ENCODE measurements at regions not wholly inside any gene's neighbourhood (a gene's known extent, or its start where the extent isn't known, plus 50 kb on each side); places are given as distances from the start of the nearest gene placed in this dataset.

DNA sequence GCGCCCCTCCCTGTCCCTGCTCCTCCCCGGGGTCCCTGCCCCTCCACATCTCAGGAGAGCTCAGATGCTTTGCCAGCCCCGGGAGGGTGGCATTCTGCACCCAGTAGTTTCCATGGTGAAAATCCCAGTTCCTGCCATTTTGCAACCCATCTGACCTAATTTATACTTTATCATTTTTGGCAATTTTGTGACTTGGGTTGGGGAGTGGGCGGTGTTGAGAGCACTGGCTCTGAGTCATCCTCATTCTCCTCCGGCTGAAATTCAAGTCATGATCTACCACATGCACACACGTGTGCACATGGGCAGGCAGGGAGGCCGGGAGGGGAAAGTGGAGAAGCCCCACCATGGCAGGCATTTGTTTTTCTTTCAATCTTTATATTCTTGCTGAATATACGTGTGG is 208.6 kb downstream of the URI1 start:
- ATAC-seq (ENCODE audit: low read depth) (no peak), DNase-seq (no peak)
- Mint-ChIP-seq H3K4me1 (no peaks in the 10 kb centered on the region), H3K36me3 (no peaks in the 10 kb centered on the region), H3K27ac (no peak overlapping the region), H3K9me3 (no peaks in the 10 kb centered on the region), H3K4me3 (no peak overlapping the region), H3K27me3 (peaks cover 7% of the 10 kb centered on the region)
- POLR2A ChIA-PET, result no interaction called here

DNA sequence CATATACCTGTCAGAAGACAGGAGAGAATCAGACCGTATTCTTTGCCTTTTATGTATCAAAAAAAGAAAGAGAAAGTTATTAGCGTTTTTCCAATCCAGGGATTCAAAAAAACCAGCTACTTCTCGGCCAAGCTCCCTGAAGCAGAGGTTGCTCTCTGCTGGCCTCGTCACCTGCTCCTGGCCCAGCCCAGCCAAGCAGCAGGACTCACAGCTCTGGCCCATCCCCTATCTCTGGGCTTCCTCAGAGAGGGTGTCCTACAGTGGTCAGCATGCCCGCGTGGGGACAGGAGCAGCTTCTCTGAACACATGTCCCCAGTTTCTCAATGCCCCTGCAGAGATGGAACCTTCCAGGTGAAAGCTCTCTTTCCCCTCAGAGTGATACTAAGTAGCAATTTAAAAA is 209.0 kb downstream of the URI1 start:
- Mint-ChIP-seq H3K36me3 (no peaks in the 10 kb centered on the region), H3K27ac (no peak overlapping the region), H3K27me3 (peaks cover 7% of the 10 kb centered on the region), H3K9me3 (no peaks in the 10 kb centered on the region), H3K4me1 (no peaks in the 10 kb centered on the region), H3K4me3 (no peak overlapping the region)
- DNase-seq (no peak), ATAC-seq (ENCODE audit: low read depth) (no peak)
- POLR2A ChIA-PET, result no interaction called here

DNA sequence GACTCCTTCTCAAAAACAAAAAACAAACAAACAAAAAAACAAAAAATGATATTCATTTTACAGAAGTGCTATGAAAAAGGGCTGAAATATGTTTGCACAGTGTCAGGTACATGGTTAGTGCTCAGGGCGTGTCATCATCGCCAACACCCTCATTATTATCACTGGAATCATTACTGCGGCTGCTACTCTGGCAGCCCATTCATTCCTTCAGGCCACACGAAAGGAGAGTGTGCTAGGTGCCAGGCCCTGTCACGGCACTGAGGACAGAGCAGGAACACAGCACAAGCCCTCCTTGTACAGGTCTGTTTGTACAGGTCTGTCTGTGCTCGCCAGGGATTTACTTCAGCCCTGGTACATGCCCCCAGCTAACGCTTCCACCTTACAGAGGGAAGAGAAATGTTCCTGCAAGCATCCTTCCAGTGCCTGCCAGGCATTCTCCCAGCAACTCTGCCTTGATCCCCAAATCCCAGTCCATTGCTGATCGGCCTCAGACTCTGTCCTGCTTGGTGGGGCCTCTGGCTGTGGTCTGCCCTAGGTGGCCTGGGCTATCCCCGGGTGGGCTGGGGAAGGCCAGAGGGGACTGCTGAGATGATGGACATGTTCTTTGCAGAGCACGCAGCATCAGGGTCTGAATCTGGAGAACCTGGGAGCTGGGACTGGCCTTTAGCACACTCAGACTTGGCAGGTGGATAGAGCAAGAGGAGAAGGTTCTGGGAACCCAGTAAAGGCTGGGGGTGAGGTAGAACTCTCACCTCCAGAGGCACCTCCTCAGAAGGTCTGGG is 210.7 kb downstream of the URI1 start:
- DNase-seq, result no peak
- Mint-ChIP-seq H3K27me3 (peaks cover 7% of the 10 kb centered on the region), H3K36me3 (no peaks in the 10 kb centered on the region), H3K9me3 (no peaks in the 10 kb centered on the region), H3K27ac (no peak overlapping the region), H3K4me3 (no peak overlapping the region), H3K4me1 (no peaks in the 10 kb centered on the region)
- ATAC-seq (ENCODE audit: low read depth), result no peak
- POLR2A ChIA-PET, result no interaction called here

DNA sequence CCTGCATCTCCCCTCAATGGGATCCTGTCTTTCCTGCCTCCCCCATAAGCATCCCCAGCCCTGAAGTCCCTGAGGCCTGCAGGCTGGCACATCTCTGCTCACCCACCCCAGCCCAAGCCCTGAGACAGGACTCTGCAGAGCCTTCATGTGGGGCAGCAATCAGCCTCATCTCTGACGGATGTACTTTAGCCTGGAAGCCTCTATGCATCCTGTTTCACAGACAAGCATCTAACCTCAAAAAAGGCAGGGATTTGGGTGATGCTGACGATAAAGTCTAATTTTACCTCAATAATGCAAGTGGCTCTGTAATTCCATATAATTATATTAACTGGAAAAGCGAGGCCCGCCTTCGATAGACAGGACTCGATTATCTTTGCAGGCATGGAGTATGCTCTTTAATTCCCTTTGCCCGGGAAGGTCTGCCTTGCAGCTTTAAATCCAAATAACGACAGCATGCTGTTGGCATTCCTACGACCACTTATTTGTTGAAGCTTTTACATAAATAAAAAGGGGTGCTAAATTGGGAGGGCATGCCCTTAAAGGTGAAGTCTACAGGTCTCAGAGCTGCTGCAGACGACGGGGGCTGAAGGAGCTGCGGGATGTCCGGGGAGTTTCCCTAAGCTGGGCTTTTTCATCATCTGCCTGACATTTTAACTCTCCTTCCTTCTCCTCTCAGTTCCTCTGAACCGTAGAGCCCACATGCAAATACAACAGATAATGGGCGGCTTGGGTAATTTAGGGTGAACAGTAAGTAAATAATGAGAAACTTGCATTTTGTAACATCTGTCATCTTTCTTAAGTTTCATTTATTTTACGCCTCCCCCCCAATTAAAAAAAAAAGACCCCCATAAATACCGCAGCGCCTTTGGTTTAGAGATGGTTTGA is 211.5 kb downstream of the URI1 start:
- POLR2A ChIA-PET, result no interaction called here
- Mint-ChIP-seq H3K27me3 (peaks cover 7% of the 10 kb centered on the region), H3K9me3 (no peaks in the 10 kb centered on the region), H3K27ac (no peak overlapping the region), H3K36me3 (no peaks in the 10 kb centered on the region), H3K4me1 (no peaks in the 10 kb centered on the region), H3K4me3 (no peak overlapping the region)
- DNase-seq (no peak), ATAC-seq (ENCODE audit: low read depth) (no peak)

DNA sequence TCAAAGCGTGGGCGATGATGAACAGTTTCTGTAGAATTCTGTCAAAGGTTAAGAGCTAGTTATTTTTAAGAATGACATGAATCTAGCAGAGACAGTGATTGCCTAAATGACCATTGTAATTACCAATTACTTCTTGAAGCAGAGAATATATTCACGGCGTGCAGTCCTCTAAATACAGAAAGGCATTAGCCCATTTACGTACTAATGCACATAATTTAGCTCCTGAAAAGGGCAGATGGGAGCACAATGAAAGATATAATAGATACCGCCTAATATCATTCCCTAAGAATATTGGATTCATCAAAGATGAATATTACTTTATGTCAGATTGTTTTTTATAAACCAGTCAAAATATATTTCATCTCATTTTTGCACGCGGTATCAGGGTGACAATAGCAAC is 212.4 kb downstream of the URI1 start:
- POLR2A ChIA-PET, result no interaction called here
- Mint-ChIP-seq H3K4me3 (no peak overlapping the region), H3K27me3 (peaks cover 7% of the 10 kb centered on the region), H3K4me1 (no peaks in the 10 kb centered on the region), H3K9me3 (no peaks in the 10 kb centered on the region), H3K27ac (no peak overlapping the region), H3K36me3 (no peaks in the 10 kb centered on the region)
- no peak for DNase-seq
- ATAC-seq (ENCODE audit: low read depth), result no peak

DNA sequence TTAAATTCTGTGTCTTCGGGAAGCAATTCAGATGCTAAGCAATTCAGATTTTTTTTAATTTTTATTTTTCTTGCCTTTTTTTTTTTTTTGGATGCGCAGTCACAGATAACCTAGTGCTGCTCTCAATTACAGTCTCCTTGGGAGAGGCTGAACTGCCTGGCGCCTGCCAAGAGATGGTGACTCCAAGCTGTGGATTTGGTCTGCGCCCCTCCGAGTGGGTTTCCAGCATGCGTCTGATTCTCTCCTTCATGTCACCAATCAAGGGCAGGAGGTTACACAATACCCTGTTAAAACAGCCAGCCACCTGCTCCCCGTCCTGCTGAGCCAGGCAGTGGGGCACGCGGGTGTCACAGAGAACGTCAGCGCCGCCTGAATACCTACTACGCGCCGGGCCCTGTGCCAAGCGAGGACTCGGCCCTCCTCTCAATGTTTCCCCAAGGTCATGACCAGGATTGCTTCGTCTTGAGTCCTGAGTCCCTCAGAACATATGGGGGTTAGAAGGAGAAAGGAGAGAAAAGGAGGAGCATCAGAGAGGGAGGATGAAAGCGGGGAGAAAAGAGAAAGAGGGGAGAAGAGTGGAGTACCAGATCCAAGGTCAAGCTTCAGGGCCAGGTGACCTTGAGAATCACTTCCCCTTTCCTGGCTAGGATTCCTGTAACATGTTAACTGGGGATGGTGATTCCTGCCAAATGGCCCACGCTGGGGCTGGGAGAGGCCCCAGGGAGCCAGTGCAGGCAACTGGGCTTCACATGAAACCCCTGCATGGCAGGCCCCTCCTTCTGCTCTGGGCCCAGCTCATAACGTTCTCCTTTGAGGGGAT is 213.6 kb downstream of the URI1 start:
- no peaks in the 10 kb centered on the region for H3K36me3 Mint-ChIP-seq
- no peak for DNase-seq
- H3K4me1 Mint-ChIP-seq, result no peaks in the 10 kb centered on the region
- H3K4me3 Mint-ChIP-seq, result no peak overlapping the region
- POLR2A ChIA-PET, result no interaction called here
- ATAC-seq (ENCODE audit: low read depth), result no peak
- H3K27ac Mint-ChIP-seq, result no peak overlapping the region
- H3K27me3 Mint-ChIP-seq, result peaks cover 7% of the 10 kb centered on the region
- H3K9me3 Mint-ChIP-seq, result no peaks in the 10 kb centered on the region

DNA sequence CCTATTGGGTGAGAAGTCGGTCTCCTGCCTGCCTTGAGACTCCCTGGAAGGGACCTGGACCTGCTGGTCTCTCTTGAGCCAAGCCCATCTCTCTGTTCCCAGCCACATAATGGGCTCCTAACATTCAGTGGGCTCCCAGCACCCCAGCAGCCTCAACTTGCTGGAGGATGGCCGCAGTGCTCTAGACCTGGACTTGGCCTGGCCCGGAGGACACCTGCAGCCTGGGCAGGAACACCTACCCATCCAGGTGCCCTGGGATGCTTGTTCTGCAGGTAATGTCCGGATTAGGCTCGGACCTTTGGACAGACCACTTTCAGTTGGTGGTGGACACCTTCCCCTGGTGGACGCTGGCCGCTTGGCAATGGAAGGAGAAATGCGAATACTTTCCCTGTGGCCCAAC is 214.6 kb downstream of the URI1 start:
- H3K4me1 Mint-ChIP-seq, result no peaks in the 10 kb centered on the region
- no peaks in the 10 kb centered on the region for H3K36me3 Mint-ChIP-seq
- peaks cover 7% of the 10 kb centered on the region for H3K27me3 Mint-ChIP-seq
- no peaks in the 10 kb centered on the region for H3K9me3 Mint-ChIP-seq
- no peak for ATAC-seq (ENCODE audit: low read depth)
- DNase-seq, result no peak
- H3K4me3 Mint-ChIP-seq, result no peak overlapping the region
- H3K27ac Mint-ChIP-seq, result no peak overlapping the region
- POLR2A ChIA-PET, result no interaction called here

DNA sequence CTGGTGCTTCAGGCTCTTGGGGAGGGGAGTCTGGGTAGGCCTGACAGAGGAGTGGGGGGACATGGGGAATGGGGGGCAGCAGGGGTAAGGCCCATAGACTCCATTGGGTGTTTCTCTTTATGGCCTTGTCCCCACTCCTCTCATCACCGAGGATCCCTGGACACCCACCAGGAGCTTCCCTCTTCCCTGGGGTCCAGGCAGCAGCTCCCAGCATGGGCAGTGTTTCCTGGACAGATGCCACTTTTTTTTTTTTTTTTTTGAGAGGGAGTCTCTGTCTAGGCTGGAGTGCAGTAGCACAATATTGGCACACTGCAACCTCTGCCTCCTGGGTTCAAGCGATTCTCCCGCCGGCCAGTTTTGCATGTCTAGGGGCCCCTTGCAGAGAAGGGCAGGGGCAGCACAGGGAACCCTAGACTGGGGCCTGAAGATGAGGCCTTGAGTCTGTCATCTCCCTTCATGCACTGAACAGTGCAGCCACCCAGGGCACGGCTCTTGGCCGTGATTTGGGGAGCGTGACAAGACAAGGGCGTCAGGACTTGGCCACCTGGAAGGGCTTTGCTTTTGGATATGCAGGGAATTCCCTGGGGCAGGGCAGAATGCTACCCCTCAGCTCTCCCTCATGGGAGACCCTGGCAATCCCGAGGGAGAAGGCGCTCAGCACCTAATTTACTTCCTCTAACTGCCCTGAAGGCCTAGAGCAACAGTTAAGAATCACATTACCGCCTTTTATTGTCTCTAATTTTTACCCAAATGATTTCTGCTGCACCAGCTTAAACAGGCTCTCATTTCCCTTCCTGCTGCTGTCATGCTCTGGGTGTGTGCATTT is 213.9 kb upstream of the ZNF536 start:
- Mint-ChIP-seq H3K36me3 (no peaks in the 10 kb centered on the region), H3K4me3 (no peak overlapping the region), H3K27ac (no peak overlapping the region), H3K9me3 (peaks cover 4% of the 10 kb centered on the region), H3K4me1 (no peaks in the 10 kb centered on the region), H3K27me3 (peaks cover 6% of the 10 kb centered on the region)
- POLR2A ChIA-PET, result no interaction called here
- ATAC-seq (ENCODE audit: low read depth) (no peak), DNase-seq (no peak)

DNA sequence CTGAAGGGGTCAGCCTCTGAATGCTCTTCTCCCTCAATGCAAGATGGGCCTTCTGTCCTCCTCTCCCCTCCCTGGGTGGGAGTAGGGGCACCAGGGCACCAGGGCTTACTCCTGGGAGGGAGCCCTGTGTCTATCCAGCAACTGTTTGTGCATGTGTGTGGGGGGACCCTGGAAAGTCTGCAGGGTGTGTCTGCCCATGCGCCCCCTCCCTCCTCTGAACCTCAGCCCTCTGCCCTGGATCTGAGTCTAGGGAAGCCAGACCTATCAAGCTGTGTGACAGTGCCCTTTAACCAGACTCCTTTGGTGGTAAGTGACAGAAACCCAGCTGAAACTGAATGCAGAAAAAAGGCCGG is 213.3 kb upstream of the ZNF536 start:
- POLR2A ChIA-PET, result no interaction called here
- no peaks in the 10 kb centered on the region for H3K36me3 Mint-ChIP-seq
- DNase-seq (no peak), ATAC-seq (ENCODE audit: low read depth) (no peak)
- peaks cover 2% of the 10 kb centered on the region for H3K27me3 Mint-ChIP-seq
- peaks cover 4% of the 10 kb centered on the region for H3K9me3 Mint-ChIP-seq
- no peak overlapping the region for H3K27ac Mint-ChIP-seq
- H3K4me3 Mint-ChIP-seq, result no peak overlapping the region
- H3K4me1 Mint-ChIP-seq, result no peaks in the 10 kb centered on the region

DNA sequence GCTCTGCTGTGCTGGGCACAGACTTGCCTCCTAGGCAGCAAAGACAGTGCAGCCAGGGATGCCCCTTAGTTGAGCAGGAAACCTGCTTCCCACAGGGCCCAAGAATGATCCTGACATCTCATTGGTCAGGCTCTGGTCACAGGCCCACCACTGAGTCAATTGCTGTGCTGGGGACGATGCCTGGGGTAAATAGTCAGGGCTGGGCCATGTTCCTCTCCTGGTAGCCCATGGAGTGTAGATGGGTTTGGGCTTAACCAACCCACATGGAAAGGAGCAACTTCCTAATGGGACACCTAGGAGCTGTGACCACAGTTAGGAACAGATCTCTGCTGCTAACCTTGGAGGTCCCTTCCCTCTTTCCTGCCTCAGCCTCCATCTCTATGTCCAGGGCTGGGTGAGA is 212.5 kb upstream of the ZNF536 start:
- no peak overlapping the region for H3K4me3 Mint-ChIP-seq
- peaks cover 4% of the 10 kb centered on the region for H3K9me3 Mint-ChIP-seq
- H3K36me3 Mint-ChIP-seq, result no peaks in the 10 kb centered on the region
- POLR2A ChIA-PET, result no interaction called here
- ATAC-seq (ENCODE audit: low read depth) (no peak), DNase-seq (no peak)
- H3K27ac Mint-ChIP-seq, result no peak overlapping the region
- no peaks in the 10 kb centered on the region for H3K27me3 Mint-ChIP-seq
- H3K4me1 Mint-ChIP-seq, result no peaks in the 10 kb centered on the region

DNA sequence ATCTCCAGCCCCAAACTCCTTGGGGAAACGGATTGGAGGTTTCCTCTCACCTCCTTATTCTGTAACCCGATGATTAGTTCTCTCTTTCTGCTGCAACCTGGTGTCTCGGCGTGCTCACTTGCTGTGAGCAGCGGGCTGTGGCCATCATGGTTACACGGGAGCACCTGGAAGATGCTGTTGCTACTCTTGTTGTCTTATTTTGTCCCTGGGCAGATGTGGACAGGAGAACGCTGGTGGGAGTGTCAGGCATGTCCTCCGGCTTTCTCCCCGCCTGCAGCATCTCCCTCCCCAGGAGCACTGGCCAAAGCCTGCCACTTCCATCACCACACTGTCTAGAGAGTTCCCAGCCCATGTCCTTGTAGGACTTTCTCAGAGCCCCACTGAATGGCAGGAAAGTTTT is 211.8 kb upstream of the ZNF536 start:
- Mint-ChIP-seq H3K9me3 (peaks cover 4% of the 10 kb centered on the region), H3K27ac (no peak overlapping the region), H3K4me1 (no peaks in the 10 kb centered on the region), H3K27me3 (no peaks in the 10 kb centered on the region), H3K4me3 (no peak overlapping the region), H3K36me3 (no peaks in the 10 kb centered on the region)
- ATAC-seq (ENCODE audit: low read depth), result no peak
- POLR2A ChIA-PET, result no interaction called here
- no peak for DNase-seq

DNA sequence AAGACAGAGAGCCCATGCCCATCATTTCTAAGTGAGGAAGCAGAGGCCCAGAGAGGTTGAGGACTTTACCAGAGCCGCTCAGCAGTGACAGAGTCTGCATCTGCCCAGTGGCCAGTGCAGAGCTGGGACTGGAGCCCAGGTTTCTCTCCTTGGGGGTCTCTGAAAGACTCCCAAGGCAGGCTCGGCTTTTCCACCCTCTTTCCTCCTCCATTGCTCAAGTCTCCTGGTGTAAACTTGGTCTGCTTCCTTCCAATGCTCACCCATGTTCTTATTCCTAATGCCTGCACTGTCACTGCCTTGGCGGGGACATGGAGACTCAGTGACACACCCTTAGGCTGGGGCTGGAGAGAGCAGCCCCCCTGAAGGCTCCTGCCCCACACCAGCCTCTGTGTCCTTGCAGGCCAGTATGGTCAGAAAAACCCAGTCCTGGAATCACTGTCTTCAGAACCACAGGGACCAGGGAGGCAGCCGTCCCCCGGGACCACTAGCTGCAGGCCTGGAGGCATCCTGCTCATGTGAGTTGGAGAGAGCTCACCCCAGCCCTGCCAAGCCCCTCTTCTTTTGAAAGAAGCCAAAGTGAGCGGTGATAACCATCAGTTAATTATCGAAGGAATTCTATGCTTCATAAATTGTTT is 211.0 kb upstream of the ZNF536 start:
- Mint-ChIP-seq H3K9me3 (peaks cover 4% of the 10 kb centered on the region), H3K4me3 (no peak overlapping the region), H3K36me3 (no peaks in the 10 kb centered on the region), H3K27ac (no peak overlapping the region), H3K4me1 (no peaks in the 10 kb centered on the region), H3K27me3 (no peaks in the 10 kb centered on the region)
- ATAC-seq (ENCODE audit: low read depth), result no peak
- DNase-seq, result no peak
- POLR2A ChIA-PET, result no interaction called here

DNA sequence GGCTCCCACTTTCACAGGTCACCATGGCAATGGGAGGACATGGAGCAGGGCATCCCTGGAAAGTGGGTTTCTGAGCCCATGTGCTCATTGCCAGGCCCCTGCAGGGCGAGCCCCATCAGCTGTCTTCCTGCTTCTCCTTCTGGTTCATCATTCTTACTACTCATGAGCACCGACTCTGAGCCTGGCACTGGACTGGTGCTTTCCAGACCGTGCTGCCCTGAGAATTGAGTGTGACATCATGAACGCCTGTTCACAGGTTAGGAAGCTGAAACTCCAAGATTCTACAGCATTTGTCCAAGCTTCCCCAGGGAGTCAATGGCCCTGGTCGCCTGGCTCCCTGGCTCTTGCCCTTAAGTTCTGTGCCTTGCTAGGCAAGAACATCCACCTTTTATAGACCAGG is 210.4 kb upstream of the ZNF536 start:
- Mint-ChIP-seq H3K27me3 (no peaks in the 10 kb centered on the region), H3K36me3 (no peaks in the 10 kb centered on the region), H3K27ac (no peak overlapping the region), H3K4me3 (no peak overlapping the region), H3K9me3 (peaks cover 4% of the 10 kb centered on the region), H3K4me1 (no peaks in the 10 kb centered on the region)
- no peak for ATAC-seq (ENCODE audit: low read depth)
- POLR2A ChIA-PET, result no interaction called here
- DNase-seq, result no peak

Data from activated naive CD8-positive, alpha-beta T cell treated with anti-CD3 and anti-CD28 coated beads, Interleukin-2, amount 10 ng/mL, durations not matched to agents 7 days and 5 days (primary cell).